GM23338 (cell line): ENCODE measurements at regions not wholly inside any gene's neighbourhood (a gene's known extent, or its start where the extent isn't known, plus 50 kb on each side); places are given as distances from the start of the nearest gene placed in this dataset.

Experiments used
- ATAC-seq: fragments of 200-7000 bp; cut with Tn5 transposase; 3 replicates; pipeline ENCODE4 v1.9.1; 2020
- DNase-seq: peaks from one replicate; pipeline ENCODE4 v3.0.0-alpha.2; 2015; ENCODE audit warnings: low spot score
- H2AFZ ChIP-seq: fragments of 200-600 bp; sonication (generic); 2 replicates; pipeline ENCODE4 v1.8.0; 2016; ENCODE audit warnings: antibody characterized with exemption, mild to moderate bottlenecking, moderate library complexity
- H3F3A ChIP-seq: fragments of 200-600 bp; sonication (generic); replicated peaks from 2 replicates; pipeline ENCODE4 v1.8.0; 2017; ENCODE audit warnings: antibody characterized with exemption, mixed run types, low read depth
- H3K27ac ChIP-seq: fragments of 200-600 bp; sonication (generic); 2 replicates; pipeline ENCODE4 v1.6.1; 2016; ENCODE audit warnings: low read depth
- H3K27me3 ChIP-seq: fragments of 200-600 bp; sonication (generic); 2 replicates; pipeline ENCODE4 v1.8.0; 2016; ENCODE audit warnings: mild to moderate bottlenecking, mixed run types, moderate library complexity; ENCODE audit not compliant: insufficient read depth
- H3K36me3 ChIP-seq: fragments of 200-600 bp; sonication (generic); 2 replicates; pipeline ENCODE4 v1.8.0; 2016; ENCODE audit warnings: mild to moderate bottlenecking; ENCODE audit not compliant: insufficient read depth
- H3K4me1 ChIP-seq: fragments of 200-600 bp; sonication (generic); 2 replicates; pipeline ENCODE4 v1.8.0; 2016; ENCODE audit warnings: mild to moderate bottlenecking, moderate library complexity; ENCODE audit not compliant: insufficient read depth
- H3K4me2 ChIP-seq: fragments of 200-600 bp; sonication (generic); 2 replicates; pipeline ENCODE4 v1.7.1; 2017; ENCODE audit warnings: mixed run types
- H3K4me3 ChIP-seq: fragments of 200-600 bp; sonication (generic); 2 replicates; pipeline ENCODE4 v1.6.1; 2016; ENCODE audit warnings: mixed run types
- H3K79me2 ChIP-seq: fragments of 200-600 bp; sonication (generic); replicated peaks from 2 replicates; pipeline ENCODE4 v1.8.0; 2017; ENCODE audit warnings: mild to moderate bottlenecking; ENCODE audit not compliant: insufficient read depth
- H3K9me2 ChIP-seq: fragments of 200-600 bp; sonication (generic); 2 replicates; pipeline ENCODE4 v1.8.0; 2017; ENCODE audit not compliant: insufficient read depth
- H4K20me1 ChIP-seq: fragments of 200-600 bp; sonication (generic); replicated peaks from 2 replicates; pipeline ENCODE4 v1.8.0; 2017; ENCODE audit warnings: mild to moderate bottlenecking; ENCODE audit not compliant: insufficient read depth
- H3K27ac Mint-ChIP-seq: 2 replicates; pipeline ENCODE4 v1.8.0; 2020; ENCODE audit warnings: inconsistent platforms, mild to moderate bottlenecking, moderate library complexity, mixed read lengths
- H3K27me3 Mint-ChIP-seq: 3 replicates; pipeline ENCODE4 v1.8.0; 2022; ENCODE audit warnings: low read depth, mild to moderate bottlenecking, moderate library complexity, mixed read lengths, inconsistent platforms; ENCODE audit not compliant: insufficient read depth, poor library complexity
- H3K36me3 Mint-ChIP-seq: 3 replicates; pipeline ENCODE4 v1.8.0; 2021; ENCODE audit warnings: low read depth, mild to moderate bottlenecking, inconsistent platforms, moderate library complexity, mixed read lengths
- H3K4me1 Mint-ChIP-seq: 3 replicates; pipeline ENCODE4 v1.8.0; 2020; ENCODE audit warnings: mild to moderate bottlenecking, inconsistent platforms, mixed read lengths
- H3K4me3 Mint-ChIP-seq: 3 replicates; pipeline ENCODE4 v1.8.0; 2021; ENCODE audit warnings: moderate library complexity, mild to moderate bottlenecking, inconsistent platforms, mixed read lengths
- H3K9me3 Mint-ChIP-seq: 3 replicates; pipeline ENCODE4 v1.8.0; 2020; ENCODE audit warnings: moderate library complexity, mild to moderate bottlenecking, inconsistent platforms, mixed read lengths
- EZH2 ChIP-seq: fragments of 200-600 bp; sonication (generic); IDR thresholded peaks from one replicate; pipeline ENCODE4 v1.8.0; 2017; ENCODE audit warnings: antibody characterized with exemption, mild to moderate bottlenecking, low read depth; ENCODE audit not compliant: unreplicated experiment
- JUNB ChIP-seq: IDR thresholded peaks from one replicate; pipeline ENCODE4 v1.6.1; 2016; ENCODE audit warnings: antibody characterized with exemption; ENCODE audit not compliant: unreplicated experiment
- POLR2AphosphoS5 ChIP-seq: IDR thresholded peaks from 2 replicates; pipeline ENCODE4 v1.6.1; 2016; ENCODE audit warnings: antibody characterized with exemption, low read depth
- STAT1 ChIP-seq: IDR thresholded peaks from one replicate; pipeline ENCODE4 v1.6.1; 2016; ENCODE audit warnings: antibody characterized with exemption; ENCODE audit not compliant: unreplicated experiment
- ZNF114 ChIP-seq: fragments of 250-450 bp; sonication (Bioruptor Pico); IDR thresholded peaks from 2 replicates; pipeline ENCODE4 v1.5.0; 2020; ENCODE audit warnings: mild to moderate bottlenecking, moderate library complexity
- ZNF331 ChIP-seq: fragments of 250-450 bp; sonication (Bioruptor Pico); IDR thresholded peaks from 2 replicates; pipeline ENCODE4 v1.5.0; 2020; ENCODE audit warnings: low read depth, mild to moderate bottlenecking, moderate library complexity
- TF ChIP-seq, protein P1 (sequence below): IDR thresholded peaks from one replicate; pipeline ENCODE4 v1.6.1; 2018; ENCODE audit warnings: antibody characterized with exemption; ENCODE audit not compliant: unreplicated experiment

DNA sequence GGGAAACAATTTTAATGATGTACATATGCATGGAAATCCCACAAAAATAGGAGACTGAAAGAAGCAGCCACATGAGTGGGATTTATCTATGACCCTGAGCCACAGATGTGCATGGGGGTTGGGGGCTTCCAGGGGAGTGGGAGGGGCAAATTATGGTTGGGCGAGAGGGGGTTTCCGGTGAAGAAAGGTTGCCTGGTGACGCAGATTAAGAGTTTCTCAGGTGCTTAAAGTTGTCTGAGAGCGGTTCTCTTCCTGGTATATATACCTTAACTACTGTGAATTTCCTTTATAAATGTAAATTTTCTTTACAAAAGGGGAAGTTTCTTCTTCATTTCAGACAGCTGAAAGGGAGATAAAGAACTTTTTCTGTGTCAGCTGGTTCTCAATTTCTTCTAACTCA is 273.6 kb upstream of the PITRM1 start:
- H3K27ac Mint-ChIP-seq = no peak overlapping the region
- peaks cover 17% of the 10 kb centered on the region for H3K9me3 Mint-ChIP-seq
- DNase-seq (no peak), ATAC-seq (no peak)
- Histone ChIP-seq H3K9me2 (peaks cover 9% of the 10 kb centered on the region), H3K4me1 (peaks cover under 1% of the 10 kb centered on the region; the same call in 1 of the 2 replicates), H3K36me3 (no peaks in the 10 kb centered on the region), H3K4me2 (no peak overlapping the region), H4K20me1 (no peaks in the 10 kb centered on the region), H2AFZ (no peak overlapping the region), H3K4me3 (no peak overlapping the region), H3K79me2 (no peaks in the 10 kb centered on the region), H3K27ac (no peak overlapping the region), H3F3A (no peaks in the 10 kb centered on the region), H3K27me3 (no peaks in the 10 kb centered on the region)
- no peak overlapping the region for H3K4me3 Mint-ChIP-seq
- peaks cover 5% of the 10 kb centered on the region; the same call in 2 of the 3 replicates for H3K4me1 Mint-ChIP-seq
- no peak for TF ChIP-seq ZNF331 (CRISPR knock-in tag)
- TF ChIP-seq EZH2 = no peak
- peaks cover 6% of the 10 kb centered on the region for H3K27me3 Mint-ChIP-seq
- H3K36me3 Mint-ChIP-seq = peaks cover 9% of the 10 kb centered on the region; the same call in 1 of the 3 replicates

DNA sequence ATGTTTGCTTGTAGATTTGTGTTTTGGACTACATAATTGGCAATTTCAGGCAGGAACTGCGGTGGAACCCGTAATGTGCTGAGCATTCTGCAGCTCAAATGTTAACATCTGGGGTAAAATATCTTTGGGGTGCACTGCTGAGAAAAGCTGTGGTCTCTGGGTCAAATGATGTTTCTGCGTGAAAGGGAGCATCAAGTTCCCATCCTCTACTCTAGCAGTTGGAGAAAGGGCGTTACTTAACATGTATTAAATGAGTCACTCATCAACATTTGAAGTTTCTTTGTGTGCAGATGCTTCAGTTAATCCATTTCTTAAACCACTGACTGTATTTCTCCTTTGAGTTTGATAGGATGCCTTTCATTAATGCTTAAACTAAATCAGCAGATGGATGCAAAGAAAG is 273.1 kb upstream of the PITRM1 start:
- H4K20me1 ChIP-seq = no peaks in the 10 kb centered on the region
- no peak overlapping the region for H3K27ac ChIP-seq
- no peak overlapping the region for H3K4me3 Mint-ChIP-seq
- H3K9me3 Mint-ChIP-seq = peaks cover 17% of the 10 kb centered on the region
- no peaks in the 10 kb centered on the region for H3K79me2 ChIP-seq
- no peaks in the 10 kb centered on the region for H3K4me1 ChIP-seq
- TF ChIP-seq STAT1 (no peak), POLR2AphosphoS5 (no peak), ZNF114 (CRISPR knock-in tag) (no peak)
- no peak for DNase-seq
- ATAC-seq = no peak
- no peaks in the 10 kb centered on the region for H3K27me3 ChIP-seq
- H3K9me2 ChIP-seq = peaks cover 10% of the 10 kb centered on the region; the same call in 1 of the 2 replicates
- H3F3A ChIP-seq = no peaks in the 10 kb centered on the region
- peaks cover 6% of the 10 kb centered on the region for H3K27me3 Mint-ChIP-seq
- H3K36me3 Mint-ChIP-seq = peaks cover 9% of the 10 kb centered on the region; the same call in 1 of the 3 replicates
- no peaks in the 10 kb centered on the region; the same call in 1 of the 3 replicates for H3K4me1 Mint-ChIP-seq
- no peak overlapping the region for H2AFZ ChIP-seq
- H3K27ac Mint-ChIP-seq = no peak overlapping the region
- no peaks in the 10 kb centered on the region for H3K36me3 ChIP-seq
- H3K4me2 ChIP-seq = no peak overlapping the region
- no peak overlapping the region for H3K4me3 ChIP-seq

DNA sequence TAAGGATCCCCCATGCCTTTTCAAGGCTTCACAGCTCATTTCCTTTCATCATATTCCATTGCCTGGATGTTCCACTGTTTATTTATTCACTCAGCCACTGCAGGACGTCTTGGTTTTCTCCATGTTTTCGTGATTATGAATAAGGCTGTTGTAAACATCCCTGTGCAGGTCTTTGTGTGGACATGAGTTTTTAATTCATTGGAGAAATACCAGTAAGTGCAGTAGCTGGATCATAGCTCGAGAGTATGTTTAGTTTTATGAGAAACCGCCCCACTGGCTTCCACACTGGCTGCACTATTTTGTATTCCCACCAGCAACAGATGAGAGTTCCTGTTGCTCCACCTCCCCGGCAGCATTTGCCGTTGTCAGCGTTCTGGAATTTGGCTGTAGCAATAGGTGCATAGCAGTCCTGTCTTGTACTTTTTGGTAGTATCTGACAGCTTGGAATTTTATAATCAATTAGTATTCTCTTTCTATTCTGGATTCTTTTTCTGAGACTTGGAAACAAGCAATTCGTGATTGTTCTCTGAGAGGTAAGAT is 269.9 kb upstream of the PITRM1 start:
- Histone ChIP-seq H4K20me1 (no peaks in the 10 kb centered on the region), H3K27me3 (no peaks in the 10 kb centered on the region), H3K27ac (no peak overlapping the region), H3K79me2 (no peaks in the 10 kb centered on the region), H2AFZ (no peak overlapping the region), H3K36me3 (no peaks in the 10 kb centered on the region), H3F3A (no peaks in the 10 kb centered on the region), H3K4me2 (no peak overlapping the region), H3K4me1 (no peaks in the 10 kb centered on the region), H3K9me2 (peaks cover 15% of the 10 kb centered on the region; the same call in 1 of the 2 replicates), H3K4me3 (no peak overlapping the region)
- no peak overlapping the region for H3K27ac Mint-ChIP-seq
- DNase-seq (no peak), ATAC-seq (no peak)
- H3K4me3 Mint-ChIP-seq = no peak overlapping the region
- peaks cover 16% of the 10 kb centered on the region; the same call in 2 of the 3 replicates for H3K36me3 Mint-ChIP-seq
- peaks cover 35% of the 10 kb centered on the region for H3K9me3 Mint-ChIP-seq
- H3K4me1 Mint-ChIP-seq = no peaks in the 10 kb centered on the region; the same call in 1 of the 3 replicates
- H3K27me3 Mint-ChIP-seq = peaks cover 1% of the 10 kb centered on the region
- TF ChIP-seq EZH2 (no peak), ZNF114 (CRISPR knock-in tag) (no peak), JUNB (no peak)
- TF ChIP-seq, protein P1, sequence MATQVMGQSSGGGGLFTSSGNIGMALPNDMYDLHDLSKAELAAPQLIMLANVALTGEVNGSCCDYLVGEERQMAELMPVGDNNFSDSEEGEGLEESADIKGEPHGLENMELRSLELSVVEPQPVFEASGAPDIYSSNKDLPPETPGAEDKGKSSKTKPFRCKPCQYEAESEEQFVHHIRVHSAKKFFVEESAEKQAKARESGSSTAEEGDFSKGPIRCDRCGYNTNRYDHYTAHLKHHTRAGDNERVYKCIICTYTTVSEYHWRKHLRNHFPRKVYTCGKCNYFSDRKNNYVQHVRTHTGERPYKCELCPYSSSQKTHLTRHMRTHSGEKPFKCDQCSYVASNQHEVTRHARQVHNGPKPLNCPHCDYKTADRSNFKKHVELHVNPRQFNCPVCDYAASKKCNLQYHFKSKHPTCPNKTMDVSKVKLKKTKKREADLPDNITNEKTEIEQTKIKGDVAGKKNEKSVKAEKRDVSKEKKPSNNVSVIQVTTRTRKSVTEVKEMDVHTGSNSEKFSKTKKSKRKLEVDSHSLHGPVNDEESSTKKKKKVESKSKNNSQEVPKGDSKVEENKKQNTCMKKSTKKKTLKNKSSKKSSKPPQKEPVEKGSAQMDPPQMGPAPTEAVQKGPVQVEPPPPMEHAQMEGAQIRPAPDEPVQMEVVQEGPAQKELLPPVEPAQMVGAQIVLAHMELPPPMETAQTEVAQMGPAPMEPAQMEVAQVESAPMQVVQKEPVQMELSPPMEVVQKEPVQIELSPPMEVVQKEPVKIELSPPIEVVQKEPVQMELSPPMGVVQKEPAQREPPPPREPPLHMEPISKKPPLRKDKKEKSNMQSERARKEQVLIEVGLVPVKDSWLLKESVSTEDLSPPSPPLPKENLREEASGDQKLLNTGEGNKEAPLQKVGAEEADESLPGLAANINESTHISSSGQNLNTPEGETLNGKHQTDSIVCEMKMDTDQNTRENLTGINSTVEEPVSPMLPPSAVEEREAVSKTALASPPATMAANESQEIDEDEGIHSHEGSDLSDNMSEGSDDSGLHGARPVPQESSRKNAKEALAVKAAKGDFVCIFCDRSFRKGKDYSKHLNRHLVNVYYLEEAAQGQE = no peak
